H9 (cell line): ENCODE measurements at regions not wholly inside any gene's neighbourhood (a gene's known extent, or its start where the extent isn't known, plus 50 kb on each side); places are given as distances from the start of the nearest gene placed in this dataset.

Experiments
- DNase-seq: peaks from one replicate; pipeline ENCODE4 v3.0.0-alpha.2; 2017
- H2AFZ ChIP-seq: one replicate; pipeline ENCODE4 v1.6.1; 2013; ENCODE audit warnings: mild to moderate bottlenecking, low read length, control low read depth, moderate library complexity
- H2AK5ac ChIP-seq: 2 replicates; pipeline ENCODE4 v1.6.1; 2013; ENCODE audit warnings: low read length, control low read depth, mixed read lengths; ENCODE audit not compliant: insufficient read length
- H2BK120ac ChIP-seq: one replicate; pipeline ENCODE4 v1.6.1; 2013; ENCODE audit warnings: low read depth, mild to moderate bottlenecking, low read length, control low read depth, inconsistent platforms; ENCODE audit not compliant: poor library complexity, severe bottlenecking
- H2BK12ac ChIP-seq: 2 replicates; pipeline ENCODE4 v1.6.1; 2013; ENCODE audit warnings: low read length, control low read depth, mixed read lengths, low read depth; ENCODE audit not compliant: insufficient read length
- H2BK15ac ChIP-seq: 2 replicates; pipeline ENCODE4 v1.6.1; 2013; ENCODE audit warnings: low read depth, low read length, control low read depth
- H2BK20ac ChIP-seq: one replicate; pipeline ENCODE4 v1.6.1; 2013; ENCODE audit warnings: low read depth, mild to moderate bottlenecking, low read length, control low read depth, inconsistent platforms; ENCODE audit not compliant: poor library complexity, severe bottlenecking
- H2BK5ac ChIP-seq: 2 replicates; pipeline ENCODE4 v1.6.1; 2013; ENCODE audit warnings: low read length, control low read depth, mixed read lengths; ENCODE audit not compliant: insufficient read length
- H3K14ac ChIP-seq: 2 replicates; pipeline ENCODE4 v1.6.1; 2013; ENCODE audit warnings: low read length, control low read depth; ENCODE audit not compliant: insufficient read depth
- H3K18ac ChIP-seq: 2 replicates; pipeline ENCODE4 v1.6.1; 2013; ENCODE audit warnings: low read depth, mild to moderate bottlenecking, mixed read lengths, low read length, control low read depth; ENCODE audit not compliant: insufficient read length
- H3K23ac ChIP-seq: 2 replicates; pipeline ENCODE4 v1.6.1; 2013; ENCODE audit warnings: low read length, control low read depth, mixed read lengths, low read depth; ENCODE audit not compliant: insufficient read length
- H3K23me2 ChIP-seq: 2 replicates; pipeline ENCODE4 v1.6.1; 2013; ENCODE audit warnings: low read depth, mild to moderate bottlenecking, mixed read lengths, low read length, control low read depth; ENCODE audit not compliant: insufficient read length, poor library complexity, severe bottlenecking
- H3K27ac ChIP-seq: 2 replicates; pipeline ENCODE4 v1.5.1; 2013; ENCODE audit warnings: low read length, control low read depth, mixed read lengths, low read depth; ENCODE audit not compliant: insufficient read length
- H3K27me3 ChIP-seq: 2 replicates; pipeline ENCODE4 v1.6.1; 2013; ENCODE audit warnings: low read length, control low read depth, inconsistent platforms; ENCODE audit not compliant: insufficient read depth
- H3K4ac ChIP-seq: 2 replicates; pipeline ENCODE4 v1.6.1; 2013; ENCODE audit warnings: low read depth, mild to moderate bottlenecking, control low read depth, inconsistent platforms, low read length, moderate library complexity
- H3K4me1 ChIP-seq: 2 replicates; pipeline ENCODE4 v1.6.1; 2013; ENCODE audit warnings: low read length, control low read depth, inconsistent platforms; ENCODE audit not compliant: insufficient read depth
- H3K4me2 ChIP-seq: 2 replicates; pipeline ENCODE4 v1.6.1; 2013; ENCODE audit warnings: low read length, control low read depth, mixed read lengths; ENCODE audit not compliant: insufficient read length, insufficient read depth
- H3K56ac ChIP-seq: 2 replicates; pipeline ENCODE4 v1.6.1; 2013; ENCODE audit warnings: low read depth, mild to moderate bottlenecking, mixed read lengths, low read length, control low read depth; ENCODE audit not compliant: insufficient read length
- H3K79me1 ChIP-seq: 2 replicates; pipeline ENCODE4 v1.6.1; 2013; ENCODE audit warnings: low read depth, mild to moderate bottlenecking, moderate library complexity, low read length, control low read depth, inconsistent platforms; ENCODE audit not compliant: insufficient read depth, poor library complexity, severe bottlenecking
- H3K79me2 ChIP-seq: 2 replicates; pipeline ENCODE4 v1.6.1; 2013; ENCODE audit warnings: low read length, control low read depth, inconsistent platforms; ENCODE audit not compliant: insufficient read depth
- H3K9ac ChIP-seq: 2 replicates; pipeline ENCODE4 v1.6.1; 2013; ENCODE audit warnings: low read length, control low read depth, mixed read lengths; ENCODE audit not compliant: insufficient read length; ENCODE audit errors: extremely low read depth
- H3K9me3 ChIP-seq: one replicate; pipeline ENCODE4 v1.6.1; 2013; ENCODE audit warnings: low read depth, low read length, inconsistent platforms; ENCODE audit not compliant: control insufficient read depth
- H3T11ph ChIP-seq: one replicate; pipeline ENCODE4 v1.6.1; 2013; ENCODE audit warnings: mild to moderate bottlenecking, low read length, control low read depth, inconsistent platforms
- H4K20me1 ChIP-seq: one replicate; pipeline ENCODE4 v1.6.1; 2013; ENCODE audit not compliant: control insufficient read depth, insufficient read length, insufficient read depth
- H4K5ac ChIP-seq: 2 replicates; pipeline ENCODE4 v1.6.1; 2013; ENCODE audit warnings: low read depth, mild to moderate bottlenecking, mixed read lengths, low read length, control low read depth; ENCODE audit not compliant: insufficient read length
- H4K8ac ChIP-seq: replicated peaks from 2 replicates; pipeline ENCODE4 v1.6.1; 2013; ENCODE audit warnings: low read length, control low read depth, mixed read lengths, low read depth; ENCODE audit not compliant: insufficient read length
- H4K91ac ChIP-seq: 2 replicates; pipeline ENCODE4 v1.6.1; 2013; ENCODE audit warnings: low read depth, mild to moderate bottlenecking, moderate library complexity, mixed read lengths, low read length, control low read depth; ENCODE audit not compliant: insufficient read length
- H3K27ac Mint-ChIP-seq, 3 experiments: 2 replicates in 2 of 3; 3 replicates in 1 of 3; pipeline ENCODE4 v1.8.0; 2020 to 2021; ENCODE audit warnings: mixed read lengths in 3 of 3, mild to moderate bottlenecking in 1 of 3, moderate library complexity in 1 of 3
- H3K27me3 Mint-ChIP-seq: 2 replicates; pipeline ENCODE4 v1.8.0; 2021; ENCODE audit warnings: low read depth, mild to moderate bottlenecking, moderate library complexity, mixed read lengths
- H3K36me3 Mint-ChIP-seq, 3 experiments: 2 replicates in 2 of 3; 3 replicates in 1 of 3; pipeline ENCODE4 v1.8.0; 2020 to 2021; ENCODE audit warnings: low read depth in 3 of 3, mixed read lengths in 3 of 3; ENCODE audit not compliant: insufficient read depth in 1 of 3
- H3K4me1 Mint-ChIP-seq, 2 experiments: 2 replicates each; pipeline ENCODE4 v1.8.0; 2020; ENCODE audit warnings: mixed read lengths in 2 of 2
- H3K4me3 Mint-ChIP-seq, 2 experiments: 2 replicates in 1 of 2; 3 replicates in 1 of 2; pipeline ENCODE4 v1.8.0; 2020 to 2021; ENCODE audit warnings: mild to moderate bottlenecking in 2 of 2, mixed read lengths in 2 of 2, moderate library complexity in 1 of 2
- H3K9me3 Mint-ChIP-seq, 2 experiments: 2 replicates in 1 of 2; 3 replicates in 1 of 2; pipeline ENCODE4 v1.8.0; 2020; ENCODE audit warnings: mild to moderate bottlenecking in 2 of 2, mixed read lengths in 2 of 2, moderate library complexity in 1 of 2
- WGBS: extraction: QIAGEN DNeasy Blood & Tissue Kit; methylation state at CpG from one replicate; pipeline ENCODE4 v1.1.7; 2013; ENCODE audit warnings: missing lambda C conversion rate, low lambda C conversion rate, mixed read lengths; ENCODE audit not compliant: insufficient read length; ENCODE audit errors: extremely low coverage; 5-methylcytosine and 5-hydroxymethylcytosine counted together
- TF ChIP-seq, protein P1 (sequence below): fragments of 200-600 bp; sonication (generic); conservative IDR thresholded peaks from 3 replicates; pipeline ENCODE4 v1.8.0; 2021; ENCODE audit warnings: antibody characterized with exemption, mild to moderate bottlenecking

DNA sequence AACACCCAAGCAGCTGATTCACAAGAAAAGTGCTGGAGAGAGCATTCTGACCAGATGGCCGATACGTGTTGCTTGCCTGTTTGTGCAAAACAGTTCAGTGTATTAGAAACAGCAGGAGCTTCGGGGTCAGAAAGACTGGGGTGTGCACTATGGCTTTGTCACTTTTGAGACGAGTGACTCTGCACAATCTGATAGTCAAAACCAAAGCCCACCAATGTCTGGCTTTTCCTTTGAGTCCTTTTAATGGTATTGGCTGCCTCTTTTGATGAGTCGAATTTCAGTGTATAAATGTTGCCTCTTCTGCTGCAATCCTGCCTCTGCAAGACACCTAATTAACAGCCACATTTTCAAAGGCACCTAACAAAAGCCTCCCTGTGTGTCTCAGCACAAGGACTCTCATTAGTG, 444.6 kb downstream of the AJAP1 start:
- Histone ChIP-seq H3K27me3 (no peaks in the 10 kb centered on the region), H2BK15ac (no peak overlapping the region), H4K91ac (no peak overlapping the region), H2BK20ac (no peak overlapping the region), H3K4me1 (no peaks in the 10 kb centered on the region), H2BK12ac (no peak overlapping the region), H3K14ac (no peak overlapping the region), H3K18ac (no peak overlapping the region), H2BK120ac (no peak overlapping the region), H3K23ac (no peak overlapping the region), H4K20me1 (no peaks in the 10 kb centered on the region), H3K79me1 (no peaks in the 10 kb centered on the region), H2AFZ (no peak overlapping the region), H2BK5ac (no peak overlapping the region), H3K27ac (no peak overlapping the region), H4K5ac (no peak overlapping the region), H3K23me2 (no peaks in the 10 kb centered on the region), H3T11ph (no peak overlapping the region), H3K9me3 (peaks cover 9% of the 10 kb centered on the region), H2AK5ac (no peak overlapping the region), H3K4ac (no peak overlapping the region; the same call in 1 of the 2 replicates), H3K9ac (no peak overlapping the region), H4K8ac (no peak overlapping the region), H3K79me2 (no peaks in the 10 kb centered on the region), H3K56ac (no peak overlapping the region), H3K4me2 (no peak overlapping the region)
- DNase-seq = no peak
- whole genome bisulfite sequencing = no CpG with 5 or more reads among the region's 5 CpGs
- Mint-ChIP-seq H3K27ac (peak overlapping the region in 1 of 3 experiments; percentile 83; a peak in 2 of 7 replicates), H3K4me3 (no peak overlapping the region), H3K27me3 (no peaks in the 10 kb centered on the region; the same call in 1 of the 2 replicates), H3K9me3 (peaks cover 28 to 30% of the 10 kb centered on the region in 2 experiments), H3K36me3 (peaks cover 3 to 17% (median 11%) of the 10 kb centered on the region in 3 experiments; a peak in 6 of 7 replicates), H3K4me1 (peaks cover 14 to 16% of the 10 kb centered on the region in 2 experiments)
- TF ChIP-seq, protein P1, sequence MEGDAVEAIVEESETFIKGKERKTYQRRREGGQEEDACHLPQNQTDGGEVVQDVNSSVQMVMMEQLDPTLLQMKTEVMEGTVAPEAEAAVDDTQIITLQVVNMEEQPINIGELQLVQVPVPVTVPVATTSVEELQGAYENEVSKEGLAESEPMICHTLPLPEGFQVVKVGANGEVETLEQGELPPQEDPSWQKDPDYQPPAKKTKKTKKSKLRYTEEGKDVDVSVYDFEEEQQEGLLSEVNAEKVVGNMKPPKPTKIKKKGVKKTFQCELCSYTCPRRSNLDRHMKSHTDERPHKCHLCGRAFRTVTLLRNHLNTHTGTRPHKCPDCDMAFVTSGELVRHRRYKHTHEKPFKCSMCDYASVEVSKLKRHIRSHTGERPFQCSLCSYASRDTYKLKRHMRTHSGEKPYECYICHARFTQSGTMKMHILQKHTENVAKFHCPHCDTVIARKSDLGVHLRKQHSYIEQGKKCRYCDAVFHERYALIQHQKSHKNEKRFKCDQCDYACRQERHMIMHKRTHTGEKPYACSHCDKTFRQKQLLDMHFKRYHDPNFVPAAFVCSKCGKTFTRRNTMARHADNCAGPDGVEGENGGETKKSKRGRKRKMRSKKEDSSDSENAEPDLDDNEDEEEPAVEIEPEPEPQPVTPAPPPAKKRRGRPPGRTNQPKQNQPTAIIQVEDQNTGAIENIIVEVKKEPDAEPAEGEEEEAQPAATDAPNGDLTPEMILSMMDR = no peak
